ENCODE measurements at regions not wholly inside any gene's neighbourhood (a gene's known extent, or its start where the extent isn't known, plus 50 kb on each side); places are given as distances from the start of the nearest gene placed in this dataset.

GRCh38 chr16:54438469-54438868, 151.9 kb upstream of the IRX3 start:
- no peak overlapping the region for H3K4me3 ChIP-seq (ENCODE audit: low read length)
- no peak for DNase-seq (ENCODE audit: low read depth)
- no peak for TF ChIP-seq CTCF (conservative IDR thresholded peaks at IDR 0.05; ENCODE audit: low read length)

GRCh38 chr16:54437921-54438320, 151.3 kb upstream of the IRX3 start:
- no peak overlapping the region for H3K4me3 ChIP-seq (ENCODE audit: low read length)
- TF ChIP-seq CTCF (conservative IDR thresholded peaks at IDR 0.05; ENCODE audit: low read length): no peak
- DNase-seq (ENCODE audit: low read depth): no peak

- no peak for TF ChIP-seq CTCF (conservative IDR thresholded peaks at IDR 0.05; ENCODE audit: low read length)
- H3K4me3 ChIP-seq (ENCODE audit: low read length): no peak overlapping the region
- DNase-seq (ENCODE audit: low read depth): no peak
These were observed 150.8 kb upstream of the IRX3 start for GRCh38 chr16:54437401-54437800.

- H3K4me3 ChIP-seq (ENCODE audit: low read length): no peak overlapping the region
- TF ChIP-seq CTCF (conservative IDR thresholded peaks at IDR 0.05; ENCODE audit: low read length): no peak
- no peak for DNase-seq (ENCODE audit: low read depth)
These were observed 149.8 kb upstream of the IRX3 start for GRCh38 chr16:54436346-54436745.

GRCh38 chr16:54434859-54435258, 148.3 kb upstream of the IRX3 start:
- DNase-seq (ENCODE audit: low read depth): no peak
- no peak for TF ChIP-seq CTCF (conservative IDR thresholded peaks at IDR 0.05; ENCODE audit: low read length)
- H3K4me3 ChIP-seq (ENCODE audit: low read length): no peak overlapping the region

- TF ChIP-seq CTCF (conservative IDR thresholded peaks at IDR 0.05; ENCODE audit: low read length): no peak
- DNase-seq (ENCODE audit: low read depth): no peak
- no peak overlapping the region for H3K4me3 ChIP-seq (ENCODE audit: low read length)
These were observed 146.3 kb upstream of the IRX3 start for GRCh38 chr16:54432897-54433229.

GRCh38 chr16:54431997-54432896, 145.7 kb upstream of the IRX3 start:
- TF ChIP-seq CTCF (conservative IDR thresholded peaks at IDR 0.05; ENCODE audit: low read length): no peak
- H3K4me3 ChIP-seq (ENCODE audit: low read length): no peak overlapping the region
- DNase-seq (ENCODE audit: low read depth): no peak
